IMR-90 (cell line): ENCODE measurements at regions not wholly inside any gene's neighbourhood (a gene's known extent, or its start where the extent isn't known, plus 50 kb on each side); places are given as distances from the start of the nearest gene placed in this dataset.

Experiments used
- ATAC-seq: fragments of 200-7000 bp; cut with Tn5 transposase; 2 replicates; pipeline ENCODE4 v1.9.1; 2020; ENCODE audit warnings: low read depth, mild to moderate bottlenecking, moderate library complexity
- BruUV-seq: library from RNA; stranded (reverse); fragments of 400-500 nt; replicated peaks from 2 replicates; lab custom pipeline; 2021; lab: Mats Ljungman, UMichigan
- CTCF ChIA-PET: fragments of 300-600 bp; formaldehyde crosslinking; extraction: SDS; loops from one replicate; lab custom pipeline; 2021; ENCODE audit warnings: antibody characterized with exemption; lab: Yijun Ruan, JAX
- POLR2A ChIA-PET: fragments of 300-600 bp; sonication (Branson Sonifier 250); formaldehyde crosslinking; loops from one replicate; lab custom pipeline; 2022; ENCODE audit warnings: antibody characterized with exemption; ENCODE audit not compliant: unreplicated experiment; lab: Charles Lee
- DNase-seq: peaks from one replicate; pipeline ENCODE4 v3.0.0; 2013
- H2AFZ ChIP-seq: replicated peaks from 2 replicates; pipeline ENCODE3; 2013; ENCODE audit warnings: low read length, mild to moderate bottlenecking; ENCODE audit not compliant: poor library complexity
- H2AK5ac ChIP-seq: 2 replicates; pipeline ENCODE4 v1.6.1; 2013; ENCODE audit warnings: low read depth, low read length, inconsistent platforms
- H2AK9ac ChIP-seq: replicated peaks from 2 replicates; pipeline ENCODE3; 2013; ENCODE audit warnings: mild to moderate bottlenecking, low read depth, low read length, moderate library complexity; ENCODE audit not compliant: poor library complexity
- H2BK120ac ChIP-seq: 2 replicates; pipeline ENCODE4 v1.6.1; 2013; ENCODE audit warnings: low read depth, low read length, inconsistent platforms
- H2BK15ac ChIP-seq: 3 replicates; pipeline ENCODE4 v1.6.1; 2013; ENCODE audit warnings: low read depth, low read length, inconsistent platforms
- H2BK20ac ChIP-seq: 2 replicates; pipeline ENCODE4 v1.6.1; 2013; ENCODE audit warnings: low read depth, mild to moderate bottlenecking, inconsistent platforms, low read length, moderate library complexity
- H2BK5ac ChIP-seq: 2 replicates; pipeline ENCODE4 v1.6.1; 2013; ENCODE audit warnings: mild to moderate bottlenecking, low read depth, low read length, inconsistent platforms; ENCODE audit not compliant: poor library complexity, severe bottlenecking
- H3K14ac ChIP-seq: replicated peaks from 2 replicates; pipeline ENCODE4 v1.6.1; 2013; ENCODE audit warnings: low read depth, low read length, inconsistent platforms
- H3K18ac ChIP-seq: 2 replicates; pipeline ENCODE4 v1.6.1; 2013; ENCODE audit warnings: low read depth, low read length, control low read depth
- H3K23ac ChIP-seq: 2 replicates; pipeline ENCODE4 v1.6.1; 2013; ENCODE audit warnings: low read depth, low read length, inconsistent platforms
- H3K27ac ChIP-seq: 2 replicates; pipeline ENCODE4 v1.5.1; 2013; ENCODE audit warnings: mild to moderate bottlenecking, control low read depth, low read length; ENCODE audit not compliant: insufficient read depth
- H3K27me3 ChIP-seq: 2 replicates; pipeline ENCODE4 v1.6.1; 2013; ENCODE audit warnings: low read length; ENCODE audit not compliant: control insufficient read depth, insufficient read depth
- H3K36me3 ChIP-seq: 2 replicates; pipeline ENCODE4 v1.6.1; 2013; ENCODE audit warnings: low read length, mixed read lengths; ENCODE audit not compliant: control insufficient read depth, insufficient read depth
- H3K4ac ChIP-seq: 2 replicates; pipeline ENCODE4 v1.6.1; 2013; ENCODE audit warnings: low read depth, low read length, inconsistent platforms
- H3K4me1 ChIP-seq: 2 replicates; pipeline ENCODE4 v1.6.1; 2013; ENCODE audit warnings: low read length, mixed read lengths; ENCODE audit not compliant: control insufficient read depth, insufficient read depth
- H3K4me2 ChIP-seq: 2 replicates; pipeline ENCODE4 v1.6.1; 2013; ENCODE audit warnings: low read depth, mild to moderate bottlenecking, control low read depth, low read length, moderate library complexity
- H3K4me3 ChIP-seq: 2 replicates; pipeline ENCODE4 v1.5.1; 2013; ENCODE audit warnings: low read depth, mild to moderate bottlenecking, control low read depth, low read length, moderate library complexity; ENCODE audit not compliant: insufficient read depth
- H3K56ac ChIP-seq: 2 replicates; pipeline ENCODE4 v1.6.1; 2013; ENCODE audit warnings: low read length, inconsistent platforms; ENCODE audit not compliant: insufficient read depth; ENCODE audit errors: extremely low read depth
- H3K79me1 ChIP-seq, 2 experiments: 2 replicates each; pipeline ENCODE4 v1.6.1; 2013; ENCODE audit warnings: low read length in 2 of 2, inconsistent platforms in 1 of 2, low read depth in 1 of 2
- H3K9ac ChIP-seq: 2 replicates; pipeline ENCODE4 v1.6.1; 2013; ENCODE audit warnings: low read depth, low read length, control low read depth
- H3K9me1 ChIP-seq: 2 replicates; pipeline ENCODE4 v1.6.1; 2013; ENCODE audit warnings: low read length, inconsistent platforms; ENCODE audit not compliant: insufficient read depth
- H3K9me3 ChIP-seq: 2 replicates; pipeline ENCODE4 v1.6.1; 2013; ENCODE audit warnings: low read length; ENCODE audit not compliant: control insufficient read depth, insufficient read depth
- H4K20me1 ChIP-seq: 2 replicates; pipeline ENCODE4 v1.6.1; 2013; ENCODE audit warnings: low read length, inconsistent platforms; ENCODE audit not compliant: insufficient read depth
- H4K5ac ChIP-seq: 2 replicates; pipeline ENCODE4 v1.6.1; 2013; ENCODE audit warnings: mild to moderate bottlenecking, low read depth, low read length, control low read depth
- H4K8ac ChIP-seq, 2 experiments: 2 replicates each; pipeline ENCODE4 v1.6.1; 2013; ENCODE audit warnings: low read depth in 2 of 2, low read length in 2 of 2, control low read depth in 1 of 2, inconsistent platforms in 1 of 2
- H4K91ac ChIP-seq: 2 replicates; pipeline ENCODE4 v1.6.1; 2013; ENCODE audit warnings: low read depth, low read length, inconsistent platforms; ENCODE audit not compliant: insufficient read depth
- BHLHE40 ChIP-seq: fragments of 150-350 bp; IDR thresholded peaks from 2 replicates; pipeline ENCODE4 v1.6.1; 2016; ENCODE audit warnings: mild to moderate bottlenecking, low read depth, low read length
- CHD1 ChIP-seq: IDR thresholded peaks from 2 replicates; pipeline ENCODE4 v1.6.1; 2012; ENCODE audit warnings: low read depth, low read length, improper control_type of control experiment
- MAFK ChIP-seq: IDR thresholded peaks from 2 replicates; pipeline ENCODE4 v1.6.1; 2012; ENCODE audit warnings: low read depth, low read length, improper control_type of control experiment
- MAZ ChIP-seq: IDR thresholded peaks from 2 replicates; pipeline ENCODE4 v1.6.1; 2012; ENCODE audit warnings: low read depth, mild to moderate bottlenecking, low read length, improper control_type of control experiment, moderate library complexity, borderline replicate concordance
- MXI1 ChIP-seq: IDR thresholded peaks from 2 replicates; pipeline ENCODE4 v1.6.1; 2012; ENCODE audit warnings: low read depth, mild to moderate bottlenecking, low read length, moderate library complexity, borderline replicate concordance
- NFE2L2 ChIP-seq: fragments of 150-350 bp; IDR thresholded peaks from 2 replicates; pipeline ENCODE4 v1.6.1; 2016; ENCODE audit warnings: low read depth, mild to moderate bottlenecking, low read length
- POLR2A ChIP-seq: IDR thresholded peaks from 2 replicates; pipeline ENCODE4 v1.6.1; 2012; ENCODE audit warnings: mild to moderate bottlenecking, low read depth, low read length
- RAD21 ChIP-seq: IDR thresholded peaks from 2 replicates; pipeline ENCODE4 v1.6.1; 2012; ENCODE audit warnings: low read length, improper control_type of control experiment
- RCOR1 ChIP-seq: IDR thresholded peaks from 2 replicates; pipeline ENCODE4 v1.6.1; 2012; ENCODE audit warnings: mild to moderate bottlenecking, low read length, improper control_type of control experiment; ENCODE audit not compliant: insufficient replicate concordance
- RFX5 ChIP-seq: IDR thresholded peaks from 2 replicates; pipeline ENCODE4 v1.8.0; 2012; ENCODE audit warnings: low read depth, mild to moderate bottlenecking, low read length, moderate library complexity
- SMC3 ChIP-seq: fragments of 150-350 bp; IDR thresholded peaks from 2 replicates; pipeline ENCODE4 v1.6.1; 2016; ENCODE audit warnings: low read depth, mild to moderate bottlenecking, antibody characterized with exemption, low read length, moderate library complexity
- WGBS, 2 experiments: methylation state at CpG; one replicate each; pipeline versions ENCODE4 v1.1.5 to v1.1.7; 2013; ENCODE audit warnings: missing lambda C conversion rate in 2 of 2; ENCODE audit not compliant: insufficient read length in 1 of 2; ENCODE audit errors: extremely low coverage in 2 of 2; 5-methylcytosine and 5-hydroxymethylcytosine counted together
- dilution Hi-C: fragments of 300-500 bp; cut with HindIII; formaldehyde crosslinking; loops from one replicate; pipeline ENCODE4 v1.14.3; 2018; ENCODE audit warnings: low sequenced_read_pairs; ENCODE audit not compliant: unreplicated experiment
- in situ Hi-C: fragments of 300-500 bp; cut with MboI; formaldehyde crosslinking; loops from 3 replicates; pipeline ENCODE4 v1.14.3; 2019; ENCODE audit warnings: low sequenced_read_pairs, inconsistent platforms, mixed read lengths
- intact Hi-C: fragments of 100-400 bp; cut with micrococcal nuclease; formaldehyde crosslinking; loops from 2 replicates; pipeline ENCODE4 v1.10.0; 2022
- TF ChIP-seq, protein P1 (sequence below): fragments of 150-350 bp; IDR thresholded peaks from 2 replicates; pipeline ENCODE4 v1.6.1; 2016; ENCODE audit warnings: low read depth, mild to moderate bottlenecking, low read length, moderate library complexity, borderline replicate concordance
- TF ChIP-seq, protein P2 (sequence below): conservative IDR thresholded peaks from 2 replicates; pipeline ENCODE4 v1.5.1; 2012; ENCODE audit warnings: mild to moderate bottlenecking, low read depth, low read length, improper control_type of control experiment

DNA sequence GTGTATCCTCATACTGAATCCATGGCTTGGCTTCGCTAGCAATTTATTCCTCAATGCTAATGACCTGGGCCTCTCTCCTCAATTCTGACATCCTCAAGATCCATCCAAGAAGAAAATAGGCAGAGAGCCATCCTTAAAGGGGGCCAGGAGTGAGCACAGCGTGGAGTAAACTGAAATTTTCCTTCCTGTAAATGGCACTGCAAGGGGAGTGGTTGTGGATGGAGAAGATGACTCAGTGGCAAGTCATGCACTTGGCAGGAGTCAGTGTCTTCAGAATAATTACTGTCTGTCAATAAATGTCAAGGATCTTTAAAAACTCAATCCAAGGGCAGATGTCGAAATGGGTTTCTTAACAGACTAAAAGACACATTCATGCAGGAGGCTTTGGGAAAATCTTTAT lies 88.0 kb upstream of the TMEM132C start:
- POLR2A ChIA-PET: no interaction called here
- no peak overlapping the region for H3K4me3 ChIP-seq
- no peak overlapping the region for H3K23ac ChIP-seq
- no peak for ATAC-seq
- no TSS peak for BruUV-seq
- peaks cover 19% of the 10 kb centered on the region for H3K9me3 ChIP-seq
- H3K14ac ChIP-seq: no peak overlapping the region
- no peak overlapping the region for H2BK5ac ChIP-seq
- no peak overlapping the region for H2BK20ac ChIP-seq
- no peak overlapping the region for H3K18ac ChIP-seq
- no peak overlapping the region for H3K4me2 ChIP-seq
- H3K36me3 ChIP-seq: no peaks in the 10 kb centered on the region
- no peak overlapping the region for H2AK9ac ChIP-seq
- H3K56ac ChIP-seq: no peak overlapping the region
- CTCF ChIA-PET: no interaction called here
- no peak overlapping the region for H2AK5ac ChIP-seq
- dilution Hi-C loops (no loop called here), in situ Hi-C loops (no loop called here), intact Hi-C loops (no loop called here)
- no peaks in the 10 kb centered on the region for H3K79me1 ChIP-seq
- no peak overlapping the region for H4K8ac ChIP-seq
- H3K27me3 ChIP-seq: no peaks in the 10 kb centered on the region
- H3K9me1 ChIP-seq: no peaks in the 10 kb centered on the region
- no peak overlapping the region for H2AFZ ChIP-seq
- H2BK120ac ChIP-seq: no peak overlapping the region
- H4K20me1 ChIP-seq: no peaks in the 10 kb centered on the region
- H3K4me1 ChIP-seq: no peaks in the 10 kb centered on the region
- no peak overlapping the region for H4K91ac ChIP-seq
- H3K9ac ChIP-seq: no peak overlapping the region
- no peak overlapping the region for H3K4ac ChIP-seq
- DNase-seq: no peak
- H4K5ac ChIP-seq: no peak overlapping the region
- TF ChIP-seq, protein P1, sequence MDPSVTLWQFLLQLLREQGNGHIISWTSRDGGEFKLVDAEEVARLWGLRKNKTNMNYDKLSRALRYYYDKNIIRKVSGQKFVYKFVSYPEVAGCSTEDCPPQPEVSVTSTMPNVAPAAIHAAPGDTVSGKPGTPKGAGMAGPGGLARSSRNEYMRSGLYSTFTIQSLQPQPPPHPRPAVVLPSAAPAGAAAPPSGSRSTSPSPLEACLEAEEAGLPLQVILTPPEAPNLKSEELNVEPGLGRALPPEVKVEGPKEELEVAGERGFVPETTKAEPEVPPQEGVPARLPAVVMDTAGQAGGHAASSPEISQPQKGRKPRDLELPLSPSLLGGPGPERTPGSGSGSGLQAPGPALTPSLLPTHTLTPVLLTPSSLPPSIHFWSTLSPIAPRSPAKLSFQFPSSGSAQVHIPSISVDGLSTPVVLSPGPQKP: no peak
- no peak for TF ChIP-seq RFX5
- TF ChIP-seq MAFK: no peak
- TF ChIP-seq MAZ: no peak
- no peak for TF ChIP-seq MXI1
- no peak for TF ChIP-seq POLR2A
- no peak for TF ChIP-seq RAD21
- TF ChIP-seq SMC3: no peak
- TF ChIP-seq CHD1: no peak
- TF ChIP-seq NFE2L2: no peak
- TF ChIP-seq, protein P2, sequence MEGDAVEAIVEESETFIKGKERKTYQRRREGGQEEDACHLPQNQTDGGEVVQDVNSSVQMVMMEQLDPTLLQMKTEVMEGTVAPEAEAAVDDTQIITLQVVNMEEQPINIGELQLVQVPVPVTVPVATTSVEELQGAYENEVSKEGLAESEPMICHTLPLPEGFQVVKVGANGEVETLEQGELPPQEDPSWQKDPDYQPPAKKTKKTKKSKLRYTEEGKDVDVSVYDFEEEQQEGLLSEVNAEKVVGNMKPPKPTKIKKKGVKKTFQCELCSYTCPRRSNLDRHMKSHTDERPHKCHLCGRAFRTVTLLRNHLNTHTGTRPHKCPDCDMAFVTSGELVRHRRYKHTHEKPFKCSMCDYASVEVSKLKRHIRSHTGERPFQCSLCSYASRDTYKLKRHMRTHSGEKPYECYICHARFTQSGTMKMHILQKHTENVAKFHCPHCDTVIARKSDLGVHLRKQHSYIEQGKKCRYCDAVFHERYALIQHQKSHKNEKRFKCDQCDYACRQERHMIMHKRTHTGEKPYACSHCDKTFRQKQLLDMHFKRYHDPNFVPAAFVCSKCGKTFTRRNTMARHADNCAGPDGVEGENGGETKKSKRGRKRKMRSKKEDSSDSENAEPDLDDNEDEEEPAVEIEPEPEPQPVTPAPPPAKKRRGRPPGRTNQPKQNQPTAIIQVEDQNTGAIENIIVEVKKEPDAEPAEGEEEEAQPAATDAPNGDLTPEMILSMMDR: no peak
- no peak for TF ChIP-seq BHLHE40
- no peak for TF ChIP-seq RCOR1
- WGBS, 2 experiments: no CpG with 5 or more reads among the region's 3 CpGs
- H3K27ac ChIP-seq: no peak overlapping the region
- H2BK15ac ChIP-seq: no peak overlapping the region
